Type B pancreatic cell (in vitro differentiated cells): ENCODE measurements at regions not wholly inside any gene's neighbourhood (a gene's known extent, or its start where the extent isn't known, plus 50 kb on each side); places are given as distances from the start of the nearest gene placed in this dataset.

ENCODE experiments used
- DNase-seq: peaks from one replicate; pipeline ENCODE4 v3.0.0; 2021; ENCODE audit warnings: mixed read lengths; ENCODE audit not compliant: unreplicated experiment; ENCODE audit errors: extremely low spot score
- H3K27ac Mint-ChIP-seq: 2 replicates; pipeline ENCODE4 v1.8.0; 2021; ENCODE audit warnings: mild to moderate bottlenecking, mixed read lengths
- H3K27me3 Mint-ChIP-seq: 2 replicates; pipeline ENCODE4 v1.8.0; 2021; ENCODE audit warnings: mixed read lengths
- H3K36me3 Mint-ChIP-seq: 2 replicates; pipeline ENCODE4 v1.8.0; 2021; ENCODE audit warnings: mixed read lengths
- H3K4me1 Mint-ChIP-seq: one replicate; pipeline ENCODE4 v1.8.0; 2021; ENCODE audit warnings: mixed read lengths; ENCODE audit not compliant: unreplicated experiment
- H3K4me3 Mint-ChIP-seq: 2 replicates; pipeline ENCODE4 v1.8.0; 2021; ENCODE audit warnings: mild to moderate bottlenecking, mixed read lengths
- H3K9me3 Mint-ChIP-seq: 2 replicates; pipeline ENCODE4 v1.8.0; 2021; ENCODE audit warnings: mixed read lengths
- CTCF ChIP-seq: fragments of 200-600 bp; sonication (generic); conservative IDR thresholded peaks from 2 replicates; pipeline ENCODE4 v1.5.0; 2021; ENCODE audit warnings: antibody characterized with exemption, mild to moderate bottlenecking

- Mint-ChIP-seq H3K27me3 (no peaks in the 10 kb centered on the region), H3K4me1 (peaks cover 4% of the 10 kb centered on the region), H3K36me3 (no peaks in the 10 kb centered on the region), H3K9me3 (no peaks in the 10 kb centered on the region), H3K27ac (no peak overlapping the region), H3K4me3 (no peak overlapping the region)
- no peak for TF ChIP-seq CTCF
- DNase-seq = no peak
Measured at GRCh38 chr1:163933437-163933836, 611.7 kb downstream of the NUF2 start.

GRCh38 chr1:163935738-163936374 lies 614.1 kb downstream of the NUF2 start:
- H3K9me3 Mint-ChIP-seq = no peaks in the 10 kb centered on the region
- H3K4me1 Mint-ChIP-seq = peaks cover 4% of the 10 kb centered on the region
- no peak for TF ChIP-seq CTCF
- no peak overlapping the region for H3K27ac Mint-ChIP-seq
- H3K27me3 Mint-ChIP-seq = no peaks in the 10 kb centered on the region
- no peak overlapping the region for H3K4me3 Mint-ChIP-seq
- H3K36me3 Mint-ChIP-seq = no peaks in the 10 kb centered on the region
- DNase-seq = no peak

GRCh38 chr1:163959622-163960021 lies 599.4 kb upstream of the PBX1 start:
- H3K9me3 Mint-ChIP-seq = peaks cover 4% of the 10 kb centered on the region
- no peak for DNase-seq
- H3K27me3 Mint-ChIP-seq = no peaks in the 10 kb centered on the region
- H3K27ac Mint-ChIP-seq = no peak overlapping the region
- H3K4me1 Mint-ChIP-seq = no peaks in the 10 kb centered on the region
- H3K36me3 Mint-ChIP-seq = no peaks in the 10 kb centered on the region
- H3K4me3 Mint-ChIP-seq = no peak overlapping the region
- TF ChIP-seq CTCF = no peak

GRCh38 chr1:163970151-163970550 lies 588.8 kb upstream of the PBX1 start:
- no peak overlapping the region for H3K4me3 Mint-ChIP-seq
- DNase-seq = no peak
- H3K4me1 Mint-ChIP-seq = no peaks in the 10 kb centered on the region
- TF ChIP-seq CTCF = no peak
- no peaks in the 10 kb centered on the region for H3K36me3 Mint-ChIP-seq
- peaks cover under 1% of the 10 kb centered on the region for H3K9me3 Mint-ChIP-seq
- no peak overlapping the region for H3K27ac Mint-ChIP-seq
- no peaks in the 10 kb centered on the region for H3K27me3 Mint-ChIP-seq

GRCh38 chr1:163970699-163971098 lies 588.3 kb upstream of the PBX1 start:
- H3K27me3 Mint-ChIP-seq = no peaks in the 10 kb centered on the region
- H3K36me3 Mint-ChIP-seq = no peaks in the 10 kb centered on the region
- no peaks in the 10 kb centered on the region for H3K9me3 Mint-ChIP-seq
- no peaks in the 10 kb centered on the region for H3K4me1 Mint-ChIP-seq
- H3K4me3 Mint-ChIP-seq = no peak overlapping the region
- DNase-seq = no peak
- H3K27ac Mint-ChIP-seq = no peak overlapping the region
- TF ChIP-seq CTCF = no peak

GRCh38 chr1:163973586-163973985 lies 585.4 kb upstream of the PBX1 start:
- no peaks in the 10 kb centered on the region for H3K9me3 Mint-ChIP-seq
- no peaks in the 10 kb centered on the region for H3K36me3 Mint-ChIP-seq
- no peaks in the 10 kb centered on the region for H3K27me3 Mint-ChIP-seq
- H3K4me3 Mint-ChIP-seq = no peak overlapping the region
- H3K27ac Mint-ChIP-seq = no peak overlapping the region
- DNase-seq = no peak
- no peak for TF ChIP-seq CTCF
- no peaks in the 10 kb centered on the region for H3K4me1 Mint-ChIP-seq
